ENCODE measurements at regions not wholly inside any gene's neighbourhood (a gene's known extent, or its start where the extent isn't known, plus 50 kb on each side); places are given as distances from the start of the nearest gene placed in this dataset.

DNA sequence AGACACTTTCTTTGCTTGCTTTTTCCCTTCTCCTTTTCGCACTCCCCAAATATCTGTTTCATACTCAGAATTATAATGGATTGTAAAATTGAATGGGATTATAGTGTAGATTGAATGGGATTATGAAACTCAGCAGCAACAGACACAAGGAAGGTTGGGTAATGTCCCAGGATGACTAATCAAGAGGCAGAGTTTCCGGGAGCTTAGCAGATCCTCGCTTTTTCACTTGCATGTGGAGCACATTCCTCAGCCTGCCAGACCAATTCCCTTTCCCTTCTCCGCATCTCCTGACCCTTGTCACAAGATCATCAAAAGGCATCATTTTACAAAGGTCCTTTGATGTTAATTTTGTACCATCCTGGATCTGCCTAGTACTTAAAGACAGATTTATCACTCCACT lies 55.1 kb upstream of the SLC1A1 start:
- TF ChIP-seq, protein P1, sequence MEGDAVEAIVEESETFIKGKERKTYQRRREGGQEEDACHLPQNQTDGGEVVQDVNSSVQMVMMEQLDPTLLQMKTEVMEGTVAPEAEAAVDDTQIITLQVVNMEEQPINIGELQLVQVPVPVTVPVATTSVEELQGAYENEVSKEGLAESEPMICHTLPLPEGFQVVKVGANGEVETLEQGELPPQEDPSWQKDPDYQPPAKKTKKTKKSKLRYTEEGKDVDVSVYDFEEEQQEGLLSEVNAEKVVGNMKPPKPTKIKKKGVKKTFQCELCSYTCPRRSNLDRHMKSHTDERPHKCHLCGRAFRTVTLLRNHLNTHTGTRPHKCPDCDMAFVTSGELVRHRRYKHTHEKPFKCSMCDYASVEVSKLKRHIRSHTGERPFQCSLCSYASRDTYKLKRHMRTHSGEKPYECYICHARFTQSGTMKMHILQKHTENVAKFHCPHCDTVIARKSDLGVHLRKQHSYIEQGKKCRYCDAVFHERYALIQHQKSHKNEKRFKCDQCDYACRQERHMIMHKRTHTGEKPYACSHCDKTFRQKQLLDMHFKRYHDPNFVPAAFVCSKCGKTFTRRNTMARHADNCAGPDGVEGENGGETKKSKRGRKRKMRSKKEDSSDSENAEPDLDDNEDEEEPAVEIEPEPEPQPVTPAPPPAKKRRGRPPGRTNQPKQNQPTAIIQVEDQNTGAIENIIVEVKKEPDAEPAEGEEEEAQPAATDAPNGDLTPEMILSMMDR (conservative IDR thresholded peaks at IDR 0.05; ENCODE audit: low read depth, low read length), result no peak
- no peak overlapping the region for H3K4me3 ChIP-seq (ENCODE audit: low read depth, low read length)
- peak; percentile 87 for DNase-seq (ENCODE audit: low read depth)

DNA sequence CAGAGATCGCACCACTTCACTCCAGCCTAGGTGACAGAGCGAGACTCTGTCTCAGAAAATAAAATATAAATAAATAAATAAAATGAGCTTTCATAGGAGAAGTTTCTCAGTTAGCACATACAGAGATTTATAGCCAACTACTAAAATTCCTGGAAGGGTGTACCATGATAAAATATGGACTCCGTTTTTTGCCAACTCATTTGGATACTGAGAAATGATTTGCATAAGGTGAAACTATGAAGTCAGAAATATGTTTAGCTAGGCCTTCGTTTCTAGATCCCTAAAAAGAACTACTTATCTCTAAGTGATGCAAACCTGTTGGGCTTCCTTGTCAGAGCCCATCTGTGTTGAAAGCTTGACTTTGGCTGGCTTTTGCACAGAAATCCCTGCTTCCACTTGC lies 56.9 kb upstream of the SLC1A1 start:
- no peak overlapping the region for H3K4me3 ChIP-seq (ENCODE audit: low read depth, low read length)
- no peak for DNase-seq (ENCODE audit: low read depth)
- TF ChIP-seq, protein P1 (conservative IDR thresholded peaks at IDR 0.05; ENCODE audit: low read depth, low read length), result no peak

DNA sequence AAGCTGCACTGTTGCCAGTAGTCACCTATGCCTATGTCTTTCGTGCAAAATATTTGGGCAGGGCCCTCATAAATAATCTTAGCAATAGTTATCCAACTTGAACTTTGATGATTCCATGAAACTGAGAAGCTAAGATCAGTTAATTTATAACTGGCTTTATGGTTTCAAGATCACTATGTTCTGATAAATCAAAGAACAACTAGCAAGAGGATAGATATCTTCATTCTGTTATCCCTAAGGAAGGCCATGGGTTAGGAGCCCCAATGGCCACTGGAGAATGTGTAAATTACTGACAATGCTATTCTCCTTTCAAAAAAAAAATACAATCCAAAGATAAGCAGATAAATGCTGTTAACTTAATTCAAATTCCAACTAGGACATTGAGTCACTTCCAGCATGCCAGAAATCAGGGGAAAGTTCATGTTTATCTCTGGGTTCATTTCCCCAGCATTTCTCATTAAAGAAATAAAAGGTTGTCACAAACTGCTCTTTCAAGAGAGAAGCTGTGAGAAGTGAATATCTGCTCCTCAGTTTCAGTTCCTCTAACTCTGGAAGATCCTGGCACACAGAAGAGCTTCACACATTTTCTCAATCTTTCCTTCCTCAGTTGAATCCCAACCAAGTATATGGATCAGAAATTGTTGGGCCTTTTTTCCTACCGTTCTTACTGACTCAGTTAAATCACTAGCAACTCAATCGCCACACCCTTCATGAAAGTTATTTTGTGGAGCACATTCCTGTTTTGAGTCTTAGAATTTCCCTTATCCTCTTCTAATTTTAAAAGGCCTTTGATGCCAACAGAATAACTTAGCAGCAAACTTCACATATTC lies 59.6 kb upstream of the SLC1A1 start:
- TF ChIP-seq, protein P1 (conservative IDR thresholded peaks at IDR 0.05; ENCODE audit: low read depth, low read length), result no peak
- peak; percentile 29 for DNase-seq (ENCODE audit: low read depth)
- H3K4me3 ChIP-seq (ENCODE audit: low read depth, low read length), result no peak overlapping the region

DNA sequence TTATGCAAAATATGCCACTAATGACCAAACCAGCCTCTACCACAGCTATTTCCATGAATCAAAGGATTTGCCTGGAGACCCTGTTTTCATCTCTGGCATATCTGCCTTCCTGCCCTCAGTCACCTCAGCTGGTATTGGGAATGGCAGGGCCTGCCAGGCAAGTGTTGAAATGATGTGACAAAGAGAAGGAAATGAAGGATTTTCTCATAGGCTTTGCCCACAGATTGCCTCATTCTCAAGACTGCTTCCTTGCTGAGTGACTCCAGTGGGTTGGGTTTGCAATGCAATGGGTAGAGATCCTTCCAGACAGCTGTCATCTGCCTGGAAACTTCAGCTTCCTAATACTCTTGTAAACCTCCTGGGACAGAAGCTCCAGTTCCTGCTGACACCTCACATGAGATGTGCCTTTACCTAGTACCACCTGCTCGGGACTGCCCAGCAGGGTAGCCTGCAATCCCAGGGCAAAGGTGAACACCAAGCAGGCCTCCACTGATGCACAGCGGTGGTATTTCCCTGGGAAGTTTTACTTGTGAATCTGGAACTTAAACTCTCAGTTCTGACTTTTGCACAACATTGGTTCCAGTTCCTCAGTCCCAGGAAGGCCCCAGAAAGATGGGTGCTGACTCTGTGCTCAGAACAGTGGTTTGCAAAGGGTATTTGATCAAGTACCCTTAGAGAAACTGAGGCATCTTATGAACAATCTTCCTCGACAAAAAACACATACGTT lies 64.8 kb upstream of the SLC1A1 start:
- TF ChIP-seq, protein P1 (conservative IDR thresholded peaks at IDR 0.05; ENCODE audit: low read depth, low read length), result no peak
- DNase-seq (ENCODE audit: low read depth), result peak; percentile 12

DNA sequence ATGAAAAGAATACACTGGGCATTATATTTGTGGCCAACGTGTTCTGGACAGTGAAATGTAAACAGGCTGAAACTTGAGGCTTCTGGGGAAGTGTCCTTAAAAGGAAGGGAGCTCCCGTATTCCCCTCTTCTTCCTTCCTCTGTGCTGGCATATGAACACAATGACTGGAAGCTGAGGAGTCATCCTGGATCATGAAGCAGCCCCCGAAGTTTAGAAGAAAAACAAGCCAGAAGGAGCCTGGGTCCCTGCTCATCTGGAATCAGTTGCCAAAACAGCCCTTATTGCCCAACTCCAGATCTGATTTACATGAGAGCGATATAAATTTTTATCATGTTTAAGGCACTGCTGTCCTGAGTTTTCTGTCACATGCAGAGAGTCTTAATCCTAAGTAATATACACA lies 65.4 kb upstream of the SLC1A1 start:
- no peak for DNase-seq (ENCODE audit: low read depth)
- no peak overlapping the region for H3K4me3 ChIP-seq (ENCODE audit: low read depth, low read length)
- TF ChIP-seq, protein P1 (conservative IDR thresholded peaks at IDR 0.05; ENCODE audit: low read depth, low read length), result no peak

More for the DNA sequence above, 64.8 kb upstream of the SLC1A1 start:
- no peak overlapping the region for H3K4me3 ChIP-seq (ENCODE audit: low read depth, low read length)

DNA sequence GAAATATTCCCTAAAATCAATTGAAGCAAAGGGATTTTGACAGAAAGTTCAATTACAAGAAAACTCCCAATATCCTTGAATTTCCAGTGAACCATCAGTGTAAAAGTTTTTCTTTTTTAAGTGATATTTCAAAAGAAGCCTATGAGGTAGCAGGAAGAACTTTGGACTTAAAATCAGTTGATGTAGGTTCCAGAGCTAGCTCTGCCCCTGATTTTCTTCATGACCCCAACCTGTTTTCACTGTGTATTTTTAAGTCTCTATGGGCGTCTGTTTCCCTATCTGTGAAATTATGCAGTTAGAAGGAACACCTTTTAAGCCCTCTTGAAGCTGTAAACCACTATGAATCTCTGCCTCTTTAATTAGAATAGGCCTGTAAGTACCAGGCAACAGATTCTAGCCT lies 66.2 kb upstream of the SLC1A1 start:
- no peak for DNase-seq (ENCODE audit: low read depth)
- no peak overlapping the region for H3K4me3 ChIP-seq (ENCODE audit: low read depth, low read length)
- TF ChIP-seq, protein P1 (conservative IDR thresholded peaks at IDR 0.05; ENCODE audit: low read depth, low read length), result no peak
